Panc1 (cell line): ENCODE measurements at regions not wholly inside any gene's neighbourhood (a gene's known extent, or its start where the extent isn't known, plus 50 kb on each side); places are given as distances from the start of the nearest gene placed in this dataset.

Experiments used
- ATAC-seq: fragments of 200-7000 bp; cut with Tn5 transposase; 2 replicates; pipeline ENCODE4 v1.9.1; 2020; ENCODE audit warnings: mild to moderate bottlenecking, moderate library complexity
- BruUV-seq: library from RNA; stranded (reverse); fragments of 400-500 nt; replicated peaks from 2 replicates; lab custom pipeline; 2021; lab: Mats Ljungman, UMichigan
- CTCF ChIA-PET: fragments of 300-600 bp; sonication (Branson Sonifier 250); formaldehyde crosslinking; loops from one replicate; lab custom pipeline; 2022; ENCODE audit warnings: antibody characterized with exemption; lab: Charles Lee
- POLR2A ChIA-PET: fragments of 300-600 bp; sonication (Branson Sonifier 250); formaldehyde crosslinking; loops from one replicate; lab custom pipeline; 2022; ENCODE audit warnings: antibody characterized with exemption; lab: Charles Lee
- DNase-seq: peaks from one replicate; pipeline ENCODE4 v3.0.0-alpha.2; 2010; ENCODE audit warnings: low read depth, low spot score
- H3K27ac ChIP-seq: 2 replicates; pipeline ENCODE4 v1.5.1; 2011; ENCODE audit warnings: mild to moderate bottlenecking, low read length, inconsistent platforms
- H3K27me3 ChIP-seq: fragments of 200-500 bp; sonication (Bioruptor generic); 2 replicates; pipeline ENCODE4 v1.6.0; 2014; ENCODE audit warnings: low read length, inconsistent platforms; ENCODE audit not compliant: control insufficient read depth, insufficient read depth
- H3K36me3 ChIP-seq: fragments of 200-500 bp; sonication (Bioruptor generic); 2 replicates; pipeline ENCODE4 v1.5.1; 2014; ENCODE audit warnings: inconsistent platforms, mild to moderate bottlenecking, low read length, moderate library complexity; ENCODE audit not compliant: control insufficient read depth, insufficient read depth
- H3K4me1 ChIP-seq: 2 replicates; pipeline ENCODE4 v1.5.1; 2011; ENCODE audit warnings: inconsistent platforms, mild to moderate bottlenecking, low read length, moderate library complexity; ENCODE audit not compliant: control insufficient read depth, insufficient read depth
- H3K4me3 ChIP-seq, 2 experiments: 2 replicates each; pipeline ENCODE4 v1.5.1; 2011 to 2012; ENCODE audit warnings: low read depth in 2 of 2, low read length in 2 of 2, mild to moderate bottlenecking in 2 of 2, inconsistent platforms in 1 of 2, moderate library complexity in 1 of 2
- H3K9me3 ChIP-seq: fragments of 200-500 bp; sonication (Bioruptor generic); 2 replicates; pipeline ENCODE4 v1.5.1; 2014; ENCODE audit warnings: low read depth, mild to moderate bottlenecking, inconsistent platforms, low read length, moderate library complexity; ENCODE audit not compliant: control insufficient read depth, insufficient read depth
- CTCF ChIP-seq: fragments of 450-650 bp; IDR thresholded peaks from 2 replicates; pipeline ENCODE4 v1.5.1; 2017; ENCODE audit warnings: mild to moderate bottlenecking
- POLR2AphosphoS5 ChIP-seq: IDR thresholded peaks from 2 replicates; pipeline ENCODE4 v1.6.1; 2012; ENCODE audit warnings: mild to moderate bottlenecking, low read depth, low read length, moderate library complexity
- REST ChIP-seq, 2 experiments: IDR thresholded peaks; 2 replicates each; pipeline ENCODE4 v1.6.1; 2011 to 2012; ENCODE audit warnings: low read depth in 2 of 2, control low read depth in 1 of 2, low read length in 1 of 2, mild to moderate bottlenecking in 1 of 2, moderate library complexity in 1 of 2; ENCODE audit not compliant: insufficient read depth in 1 of 2
- SIN3A ChIP-seq: IDR thresholded peaks from 2 replicates; pipeline ENCODE4 v1.6.1; 2012; ENCODE audit warnings: low read depth, mild to moderate bottlenecking, low read length, moderate library complexity, borderline replicate concordance; ENCODE audit not compliant: insufficient read depth
- TCF7L2 ChIP-seq: IDR thresholded peaks from 2 replicates; pipeline ENCODE4 v1.6.1; 2011; ENCODE audit warnings: mild to moderate bottlenecking, low read depth, low read length, inconsistent platforms
- in situ Hi-C: cut with HindIII; loops from 2 replicates; pipeline ENCODE4 v1.10.0; 2016; ENCODE audit warnings: low sequenced_read_pairs, low pct_unique_long_range_greater_than_20kb
- intact Hi-C: fragments of 100-400 bp; cut with micrococcal nuclease; formaldehyde crosslinking; loops from one replicate; pipeline ENCODE4 v1.10.0; 2022; ENCODE audit not compliant: unreplicated experiment

- no peak overlapping the region for H3K4me3 ChIP-seq
- no peak overlapping the region for H3K27ac ChIP-seq
- no peaks in the 10 kb centered on the region for H3K36me3 ChIP-seq
- H3K9me3 ChIP-seq: peaks cover 10% of the 10 kb centered on the region
- no peak for TF ChIP-seq TCF7L2
- no peak for TF ChIP-seq REST (IDR thresholded peaks at IDR 0.05; ENCODE audit: insufficient read depth in 1 of 2, low read depth in 2 of 2, low read length in 1 of 2)
- TF ChIP-seq SIN3A: no peak
- no peak for TF ChIP-seq CTCF
- TF ChIP-seq POLR2AphosphoS5: no peak
- no TSS peak for BruUV-seq
- DNase-seq (no peak), ATAC-seq (no peak)
- CTCF ChIA-PET: no interaction called here
- POLR2A ChIA-PET: interaction anchor here (0.5 kb wide), 1 partner anchor 21 kb away, joined by 3 read pairs; no protein-coding TSS in a partner anchor
- in situ Hi-C loops: no loop called here
- intact Hi-C loops: no loop called here
- H3K4me1 ChIP-seq: no peaks in the 10 kb centered on the region
- H3K27me3 ChIP-seq: no peaks in the 10 kb centered on the region
Observed at GRCh38 chr15:58295637-58296215, 136.1 kb upstream of the LIPC start.

DNA sequence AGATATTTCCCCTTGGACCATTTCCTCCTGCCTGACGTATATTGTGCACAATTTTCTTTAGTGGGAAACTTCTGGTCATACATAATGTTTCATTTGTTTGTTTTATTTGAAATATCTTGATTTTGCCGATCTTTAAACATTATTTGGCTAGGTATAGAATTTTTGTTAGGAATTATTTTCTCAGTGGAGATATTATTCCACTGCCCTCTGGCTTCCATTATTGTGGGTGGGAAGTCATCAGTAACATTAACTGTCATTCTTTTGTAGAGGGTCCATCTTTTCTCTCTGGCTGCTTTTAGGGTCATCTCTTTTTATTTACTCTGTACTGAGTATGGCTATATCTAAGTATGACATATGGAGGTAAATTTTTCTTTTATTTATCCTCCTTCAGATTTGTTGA, 135.5 kb upstream of the LIPC start:
- in situ Hi-C loops: no loop called here
- no peak for TF ChIP-seq TCF7L2
- TF ChIP-seq CTCF: no peak
- no peak for TF ChIP-seq REST (IDR thresholded peaks at IDR 0.05; ENCODE audit: insufficient read depth in 1 of 2, low read depth in 2 of 2, low read length in 1 of 2)
- TF ChIP-seq POLR2AphosphoS5: no peak
- no peak for TF ChIP-seq SIN3A
- no peak for ATAC-seq

More for the DNA sequence above, 135.5 kb upstream of the LIPC start:
- Histone ChIP-seq H3K36me3 (no peaks in the 10 kb centered on the region), H3K27me3 (no peaks in the 10 kb centered on the region), H3K9me3 (peaks cover 10% of the 10 kb centered on the region), H3K4me1 (no peaks in the 10 kb centered on the region), H3K4me3 (no peak overlapping the region), H3K27ac (no peak overlapping the region)
- DNase-seq: no peak
- ChIA-PET POLR2A (no interaction called here), CTCF (no interaction called here)
- no TSS peak for BruUV-seq
- intact Hi-C loops: no loop called here
